SU-DHL-6 (cell line): ENCODE measurements at regions not wholly inside any gene's neighbourhood (a gene's known extent, or its start where the extent isn't known, plus 50 kb on each side); places are given as distances from the start of the nearest gene placed in this dataset.

Source experiments
- H2AFZ ChIP-seq: fragments of 200-600 bp; sonication (generic); 2 replicates; pipeline ENCODE4 v1.6.1; 2014; ENCODE audit warnings: low read depth, mild to moderate bottlenecking, moderate library complexity, mixed read lengths, antibody characterized with exemption, low read length; ENCODE audit not compliant: severe bottlenecking
- H3F3A ChIP-seq: fragments of 200-600 bp; shearing (Covaris generic); 2 replicates; pipeline ENCODE4 v1.6.0; 2016; ENCODE audit warnings: antibody characterized with exemption, mild to moderate bottlenecking; ENCODE audit not compliant: insufficient read depth
- H3K27ac ChIP-seq: fragments of 200-600 bp; sonication (generic); 2 replicates; pipeline ENCODE4 v1.5.1; 2016; ENCODE audit warnings: low read depth, mild to moderate bottlenecking, low read length, moderate library complexity, mixed read lengths
- H3K27me3 ChIP-seq: fragments of 200-600 bp; sonication (generic), shearing (Covaris generic); 2 replicates; pipeline ENCODE4 v1.6.0; 2014; ENCODE audit warnings: mild to moderate bottlenecking, low read length
- H3K36me3 ChIP-seq: fragments of 200-600 bp; sonication (generic); 2 replicates; pipeline ENCODE4 v1.6.1; 2014; ENCODE audit warnings: mild to moderate bottlenecking, low read length, mixed read lengths
- H3K4me2 ChIP-seq: fragments of 300-600, 200-600 bp; shearing (Covaris generic), sonication (generic); 2 replicates; pipeline ENCODE4 v1.6.0; 2014; ENCODE audit warnings: low read length, low read depth, mild to moderate bottlenecking; ENCODE audit not compliant: poor library complexity, severe bottlenecking
- H3K4me3 ChIP-seq: fragments of 200-600 bp; sonication (generic); 2 replicates; pipeline ENCODE4 v1.5.1; 2014; ENCODE audit warnings: antibody characterized with exemption, low read length, mild to moderate bottlenecking, mixed read lengths; ENCODE audit not compliant: insufficient read depth, poor library complexity, severe bottlenecking
- H3K79me2 ChIP-seq: fragments of 200-600 bp; sonication (generic); 2 replicates; pipeline ENCODE4 v1.6.1; 2014; ENCODE audit warnings: mild to moderate bottlenecking, low read length, moderate library complexity; ENCODE audit not compliant: insufficient read depth
- H3K9ac ChIP-seq: fragments of 200-600 bp; sonication (generic); 2 replicates; pipeline ENCODE4 v1.7.0; 2014; ENCODE audit warnings: mild to moderate bottlenecking, low read length
- H3K9me2 ChIP-seq: fragments of 200-600 bp; sonication (generic); replicated peaks from 2 replicates; pipeline ENCODE4 v1.6.1; 2014; ENCODE audit warnings: low read length; ENCODE audit not compliant: insufficient read depth
- H3K9me3 ChIP-seq: fragments of 200-600 bp; sonication (generic); 2 replicates; pipeline ENCODE4 v1.6.1; 2014; ENCODE audit warnings: low read length, mixed read lengths; ENCODE audit not compliant: insufficient read depth
- H4K20me1 ChIP-seq: fragments of 200-600 bp; sonication (generic); 2 replicates; pipeline ENCODE4 v1.6.1; 2014; ENCODE audit warnings: low read depth, mild to moderate bottlenecking, antibody characterized with exemption, low read length, moderate library complexity, mixed read lengths
- EZH2phosphoT487 ChIP-seq: fragments of 200-600 bp; sonication (generic), shearing (Covaris generic); conservative IDR thresholded peaks from 2 replicates; pipeline ENCODE4 v1.6.1; 2018; ENCODE audit warnings: mild to moderate bottlenecking, antibody characterized with exemption, low read length, moderate library complexity, mixed read lengths
- TF ChIP-seq, protein P1 (sequence below): fragments of 200-600 bp; sonication (generic); IDR thresholded peaks from one replicate; pipeline ENCODE4 v1.5.1; 2017; ENCODE audit warnings: antibody characterized with exemption, mild to moderate bottlenecking, low read length, moderate library complexity; ENCODE audit not compliant: insufficient read depth, poor library complexity, severe bottlenecking

DNA sequence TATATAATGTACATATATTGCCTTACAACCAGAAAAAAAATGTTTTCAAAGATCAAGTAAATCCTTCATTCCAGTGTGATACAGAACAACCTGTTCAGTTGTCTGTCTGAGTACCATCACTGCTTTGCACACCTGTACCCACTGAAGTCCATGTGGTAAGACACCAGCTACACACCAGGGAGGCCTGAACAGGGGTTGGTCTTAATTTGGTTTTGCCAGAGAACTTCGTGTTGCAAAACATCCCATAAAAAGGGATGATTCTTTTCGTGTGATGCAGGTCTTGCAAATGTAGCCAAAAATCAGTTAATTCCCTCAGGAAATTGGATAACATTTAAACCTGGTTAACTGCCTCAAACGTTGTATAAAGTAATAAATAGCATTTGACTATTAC, 73.7 kb upstream of the SLC1A4 start:
- peaks cover 21% of the 10 kb centered on the region; the same call in 1 of the 2 replicates for H3K79me2 ChIP-seq
- peaks cover 72% of the 10 kb centered on the region for H3F3A ChIP-seq
- H3K27me3 ChIP-seq: no peaks in the 10 kb centered on the region
- no peaks in the 10 kb centered on the region for H4K20me1 ChIP-seq
- no peak overlapping the region for H2AFZ ChIP-seq
- peak overlapping the region; percentile 79 for H3K4me2 ChIP-seq
- no peaks in the 10 kb centered on the region for H3K9me3 ChIP-seq
- H3K9me2 ChIP-seq: no peaks in the 10 kb centered on the region
- H3K9ac ChIP-seq: peak overlapping the region; percentile 68
- TF ChIP-seq, protein P1, sequence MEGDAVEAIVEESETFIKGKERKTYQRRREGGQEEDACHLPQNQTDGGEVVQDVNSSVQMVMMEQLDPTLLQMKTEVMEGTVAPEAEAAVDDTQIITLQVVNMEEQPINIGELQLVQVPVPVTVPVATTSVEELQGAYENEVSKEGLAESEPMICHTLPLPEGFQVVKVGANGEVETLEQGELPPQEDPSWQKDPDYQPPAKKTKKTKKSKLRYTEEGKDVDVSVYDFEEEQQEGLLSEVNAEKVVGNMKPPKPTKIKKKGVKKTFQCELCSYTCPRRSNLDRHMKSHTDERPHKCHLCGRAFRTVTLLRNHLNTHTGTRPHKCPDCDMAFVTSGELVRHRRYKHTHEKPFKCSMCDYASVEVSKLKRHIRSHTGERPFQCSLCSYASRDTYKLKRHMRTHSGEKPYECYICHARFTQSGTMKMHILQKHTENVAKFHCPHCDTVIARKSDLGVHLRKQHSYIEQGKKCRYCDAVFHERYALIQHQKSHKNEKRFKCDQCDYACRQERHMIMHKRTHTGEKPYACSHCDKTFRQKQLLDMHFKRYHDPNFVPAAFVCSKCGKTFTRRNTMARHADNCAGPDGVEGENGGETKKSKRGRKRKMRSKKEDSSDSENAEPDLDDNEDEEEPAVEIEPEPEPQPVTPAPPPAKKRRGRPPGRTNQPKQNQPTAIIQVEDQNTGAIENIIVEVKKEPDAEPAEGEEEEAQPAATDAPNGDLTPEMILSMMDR: no peak
- no peak for TF ChIP-seq EZH2phosphoT487
- H3K36me3 ChIP-seq: peaks cover 2% of the 10 kb centered on the region; the same call in 1 of the 2 replicates
- H3K27ac ChIP-seq: peak overlapping the region; percentile 100
- no peak overlapping the region for H3K4me3 ChIP-seq

DNA sequence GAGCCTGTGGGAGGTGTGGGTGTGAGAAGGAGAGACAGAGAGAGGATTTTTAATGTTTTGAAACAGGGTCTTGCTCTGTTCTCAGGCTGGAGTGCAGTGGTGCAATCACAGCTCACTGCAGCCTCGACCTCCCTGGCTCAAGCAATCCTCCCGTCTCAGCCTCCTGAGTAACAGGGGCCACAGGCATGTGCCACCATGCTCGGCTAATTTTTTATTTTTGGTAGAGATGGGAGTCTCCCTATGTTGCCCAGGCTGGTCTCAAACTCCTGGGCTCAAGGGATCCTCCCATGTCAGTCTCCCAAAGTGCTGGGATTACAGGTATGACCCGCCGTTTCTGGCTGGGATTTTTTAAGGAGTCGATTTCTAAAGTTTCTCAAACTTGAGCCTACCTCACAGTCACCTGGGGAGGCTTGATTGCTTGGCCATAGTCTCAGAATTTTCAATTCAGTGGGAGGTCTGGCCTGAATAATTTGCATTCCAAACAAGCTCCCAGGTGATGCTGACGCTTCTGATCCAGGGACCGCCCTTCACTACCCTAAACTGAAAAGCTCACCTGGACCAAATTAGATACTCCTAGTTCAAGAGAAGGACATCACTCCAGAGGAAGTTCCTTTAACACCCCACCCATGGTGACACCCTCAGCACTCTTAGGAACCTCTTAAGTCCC, 70.8 kb upstream of the SLC1A4 start:
- peaks cover 9% of the 10 kb centered on the region; the same call in 1 of the 2 replicates for H3K36me3 ChIP-seq
- H3K27me3 ChIP-seq: no peaks in the 10 kb centered on the region
- H2AFZ ChIP-seq: no peak overlapping the region
- H3K9ac ChIP-seq: peak overlapping the region; percentile 68
- H3K9me3 ChIP-seq: no peaks in the 10 kb centered on the region
- no peaks in the 10 kb centered on the region for H3K9me2 ChIP-seq
- peaks cover 91% of the 10 kb centered on the region for H3F3A ChIP-seq
- TF ChIP-seq, protein P1: no peak
- no peak for TF ChIP-seq EZH2phosphoT487
- peak overlapping the region; percentile 93 for H3K4me2 ChIP-seq
- no peaks in the 10 kb centered on the region for H4K20me1 ChIP-seq
- H3K79me2 ChIP-seq: peaks cover 38% of the 10 kb centered on the region
- H3K27ac ChIP-seq: peak overlapping the region; percentile 100
- H3K4me3 ChIP-seq: peak overlapping the region; percentile 51

DNA sequence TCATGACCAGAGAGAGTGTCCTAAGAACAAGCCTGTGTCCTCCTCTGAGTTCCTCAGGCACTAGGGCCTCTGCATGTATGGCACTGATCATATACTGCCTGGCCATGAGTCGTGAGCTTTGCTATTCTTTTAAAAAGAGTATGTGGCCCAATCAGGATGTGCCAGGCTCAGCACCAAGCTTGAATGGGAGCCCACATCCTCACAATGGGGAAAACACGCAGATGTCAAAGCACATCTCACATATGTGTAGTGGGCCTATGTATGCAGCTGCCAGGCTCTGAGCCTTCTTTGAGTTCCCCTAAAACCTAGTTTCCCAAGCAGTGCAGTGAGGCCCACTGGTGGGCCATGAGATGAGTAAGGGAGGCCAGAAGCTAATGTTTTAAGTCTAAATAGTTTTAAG, 69.9 kb upstream of the SLC1A4 start:
- Histone ChIP-seq H3K4me2 (peak overlapping the region; percentile 93), H3K27me3 (no peaks in the 10 kb centered on the region), H3K9me3 (no peaks in the 10 kb centered on the region), H4K20me1 (no peaks in the 10 kb centered on the region), H3K27ac (peak overlapping the region; percentile 100), H2AFZ (no peak overlapping the region), H3K79me2 (peaks cover 47% of the 10 kb centered on the region), H3F3A (peaks cover 86% of the 10 kb centered on the region), H3K9me2 (no peaks in the 10 kb centered on the region), H3K4me3 (no peak overlapping the region), H3K36me3 (peaks cover 9% of the 10 kb centered on the region; the same call in 1 of the 2 replicates), H3K9ac (peak overlapping the region; percentile 68)
- no peak for TF ChIP-seq EZH2phosphoT487
- TF ChIP-seq, protein P1: no peak
